Hepatocyte (in vitro differentiated cells): ENCODE measurements at regions not wholly inside any gene's neighbourhood (a gene's known extent, or its start where the extent isn't known, plus 50 kb on each side); places are given as distances from the start of the nearest gene placed in this dataset.

Experiments
- DNase-seq: peaks from one replicate; pipeline ENCODE4 v3.0.0-alpha.2; 2016; ENCODE audit warnings: low spot score
- H2AFZ ChIP-seq: fragments of 200-600 bp; sonication (generic); 2 replicates; pipeline ENCODE4 v1.6.0; 2016; ENCODE audit warnings: antibody characterized with exemption, mild to moderate bottlenecking
- H3K27ac ChIP-seq: fragments of 200-600 bp; sonication (generic); 2 replicates; pipeline ENCODE4 v1.5.1; 2016; ENCODE audit warnings: mild to moderate bottlenecking
- H3K27me3 ChIP-seq: fragments of 200-600 bp; sonication (generic); 2 replicates; pipeline ENCODE4 v1.6.1; 2016
- H3K36me3 ChIP-seq: fragments of 200-600 bp; sonication (generic); replicated peaks from 2 replicates; pipeline ENCODE4 v1.5.1; 2016; ENCODE audit warnings: low read depth; ENCODE audit not compliant: insufficient read depth
- H3K4me1 ChIP-seq: fragments of 200-600 bp; sonication (generic); 2 replicates; pipeline ENCODE4 v1.5.1; 2016; ENCODE audit warnings: mild to moderate bottlenecking, moderate library complexity; ENCODE audit not compliant: insufficient read depth
- H3K4me2 ChIP-seq: fragments of 200-600 bp; sonication (generic); 2 replicates; pipeline ENCODE4 v1.6.0; 2016
- H3K4me3 ChIP-seq: fragments of 200-600 bp; sonication (generic); 2 replicates; pipeline ENCODE4 v1.5.1; 2016; ENCODE audit warnings: mild to moderate bottlenecking
- H3K79me2 ChIP-seq: fragments of 200-600 bp; sonication (generic); 2 replicates; pipeline ENCODE4 v1.6.0; 2017; ENCODE audit warnings: mild to moderate bottlenecking
- H3K9me2 ChIP-seq: fragments of 200-600 bp; sonication (generic); replicated peaks from 2 replicates; pipeline ENCODE4 v1.6.0; 2017; ENCODE audit warnings: mild to moderate bottlenecking; ENCODE audit not compliant: insufficient read depth
- H3K9me3 ChIP-seq: fragments of 200-600 bp; sonication (generic); 2 replicates; pipeline ENCODE4 v1.5.1; 2016; ENCODE audit warnings: low read depth, mild to moderate bottlenecking
- H4K20me1 ChIP-seq: fragments of 200-600 bp; sonication (generic); 2 replicates; pipeline ENCODE4 v1.6.0; 2016; ENCODE audit warnings: mild to moderate bottlenecking; ENCODE audit not compliant: insufficient read depth, poor library complexity, severe bottlenecking
- CTCF ChIP-seq: fragments of 200-600 bp; sonication (generic); IDR thresholded peaks from 2 replicates; pipeline ENCODE4 v1.5.1; 2016; ENCODE audit warnings: antibody characterized with exemption, mild to moderate bottlenecking; ENCODE audit not compliant: poor library complexity
- EZH2 ChIP-seq: fragments of 200-600 bp; sonication (generic); IDR thresholded peaks from 2 replicates; pipeline ENCODE4 v1.6.1; 2016; ENCODE audit warnings: antibody characterized with exemption, mild to moderate bottlenecking, borderline replicate concordance
- EZH2phosphoT487 ChIP-seq: fragments of 200-600 bp; sonication (generic); IDR thresholded peaks from one replicate; pipeline ENCODE4 v1.6.1; 2018; ENCODE audit warnings: antibody characterized with exemption, mild to moderate bottlenecking, low read depth, moderate library complexity; ENCODE audit not compliant: unreplicated experiment, severe bottlenecking
- WGBS: methylation state at CpG from one replicate; pipeline ENCODE4 v1.1.6; 2016; ENCODE audit warnings: low lambda C conversion rate; ENCODE audit errors: missing lambda C conversion rate; 5-methylcytosine and 5-hydroxymethylcytosine counted together

DNA sequence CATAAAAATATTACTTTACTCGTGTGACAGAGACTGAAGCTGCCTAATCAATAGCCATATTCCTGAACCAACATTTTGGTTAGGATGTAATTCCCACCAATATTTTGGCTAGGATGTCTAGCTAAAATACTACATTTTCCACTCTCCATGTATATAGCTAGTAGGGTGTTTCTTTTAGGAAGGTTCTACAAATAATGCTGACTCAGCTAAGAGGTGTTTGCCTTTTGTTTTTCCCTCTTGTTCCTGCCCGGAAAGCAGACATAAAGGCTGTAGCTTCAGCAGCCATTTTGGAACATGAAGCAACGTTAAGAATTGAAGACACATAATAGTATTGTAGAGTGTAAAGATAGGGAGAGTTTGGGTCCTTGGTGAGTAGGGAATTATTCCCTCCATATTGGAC, 187.3 kb upstream of the PDZRN3 start:
- no peaks in the 10 kb centered on the region for H3K9me3 ChIP-seq
- no peaks in the 10 kb centered on the region for H3K79me2 ChIP-seq
- no peaks in the 10 kb centered on the region for H3K36me3 ChIP-seq
- H2AFZ ChIP-seq, result no peak overlapping the region
- H3K4me1 ChIP-seq, result no peaks in the 10 kb centered on the region
- DNase-seq, result no peak
- no peaks in the 10 kb centered on the region for H4K20me1 ChIP-seq
- H3K4me2 ChIP-seq, result no peak overlapping the region
- TF ChIP-seq CTCF (no peak), EZH2 (no peak), EZH2phosphoT487 (no peak)
- H3K9me2 ChIP-seq, result no peaks in the 10 kb centered on the region
- no peak overlapping the region for H3K27ac ChIP-seq
- 94% methylated on average over 3 of the region's 3 CpGs for WGBS
- no peak overlapping the region for H3K4me3 ChIP-seq
- no peaks in the 10 kb centered on the region for H3K27me3 ChIP-seq

GRCh38 chr3:73808862-73809509, 184.2 kb upstream of the PDZRN3 start:
- Histone ChIP-seq H3K9me2 (no peaks in the 10 kb centered on the region), H3K27me3 (no peaks in the 10 kb centered on the region), H3K4me1 (no peaks in the 10 kb centered on the region), H3K4me3 (no peak overlapping the region), H2AFZ (no peak overlapping the region), H3K4me2 (no peak overlapping the region), H3K9me3 (no peaks in the 10 kb centered on the region), H4K20me1 (no peaks in the 10 kb centered on the region), H3K36me3 (no peaks in the 10 kb centered on the region), H3K79me2 (no peaks in the 10 kb centered on the region), H3K27ac (no peak overlapping the region)
- TF ChIP-seq EZH2 (no peak), EZH2phosphoT487 (no peak), CTCF (no peak)
- 69% methylated on average over 12 of the region's 12 CpGs for WGBS
- no peak for DNase-seq

DNA sequence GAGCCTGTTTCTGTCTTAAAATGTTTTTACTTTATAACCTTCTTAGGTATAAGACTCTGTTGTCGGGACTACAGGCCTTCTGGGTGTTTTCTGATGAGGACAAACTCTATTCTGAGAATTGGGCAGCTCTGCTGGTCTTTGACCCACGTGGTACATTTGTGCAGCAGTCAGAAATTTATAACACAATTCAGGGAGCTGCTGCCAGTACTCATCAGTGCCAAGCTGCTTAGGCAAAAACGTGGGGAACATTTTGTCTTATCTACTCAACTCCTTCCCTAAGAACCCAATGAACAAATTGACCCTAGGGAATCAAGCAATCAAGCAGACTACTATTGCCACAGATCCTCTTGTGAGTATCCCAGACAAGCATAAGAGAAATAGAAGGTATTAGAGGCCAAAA, 180.7 kb upstream of the PDZRN3 start:
- DNase-seq, result no peak
- 70% methylated on average over 3 of the region's 3 CpGs for whole genome bisulfite sequencing
- no peak overlapping the region for H2AFZ ChIP-seq

More for the DNA sequence above, 180.7 kb upstream of the PDZRN3 start:
- no peaks in the 10 kb centered on the region for H3K36me3 ChIP-seq
- TF ChIP-seq EZH2phosphoT487 (no peak), EZH2 (no peak), CTCF (no peak)
- H3K4me2 ChIP-seq, result no peak overlapping the region
- no peaks in the 10 kb centered on the region for H3K79me2 ChIP-seq
- no peaks in the 10 kb centered on the region for H3K4me1 ChIP-seq
- H4K20me1 ChIP-seq, result no peaks in the 10 kb centered on the region
- H3K9me2 ChIP-seq, result no peaks in the 10 kb centered on the region
- H3K4me3 ChIP-seq, result no peak overlapping the region
- no peak overlapping the region for H3K27ac ChIP-seq
- no peaks in the 10 kb centered on the region for H3K9me3 ChIP-seq
- H3K27me3 ChIP-seq, result no peaks in the 10 kb centered on the region
